ENCODE measurements at regions not wholly inside any gene's neighbourhood (a gene's known extent, or its start where the extent isn't known, plus 50 kb on each side); places are given as distances from the start of the nearest gene placed in this dataset.

GRCh38 chr21:39110431-39110830 is 72.8 kb downstream of the PSMG1 start:
- Histone ChIP-seq H2AFZ (replicated peaks; ENCODE audit: low read length, poor library complexity) (no peak overlapping the region), H3K36me3 (ENCODE audit: control insufficient read depth, insufficient read depth, low read length) (no peaks in the 10 kb centered on the region), H3K9me3 (ENCODE audit: control insufficient read depth, insufficient read depth, low read length) (no peaks in the 10 kb centered on the region; the same call in 1 of the 2 replicates), H2AK9ac (replicated peaks; ENCODE audit: low read depth, low read length, poor library complexity) (no peak overlapping the region), H3K9ac (ENCODE audit: low read depth, low read length) (no peak overlapping the region), H3K9me1 (ENCODE audit: insufficient read depth, low read length) (peaks cover 17% of the 10 kb centered on the region), H3K18ac (ENCODE audit: low read depth, low read length) (peak overlapping the region; percentile 2), H3K4me2 (ENCODE audit: low read depth, low read length) (no peak overlapping the region), H3K27me3 (ENCODE audit: control insufficient read depth, insufficient read depth, low read length) (0 out of 2 replicates have a peak, but pooled peaks cover 2% of the 10 kb centered on the region), H4K8ac (ENCODE audit: low read depth in 2 of 2, low read length in 2 of 2) (no peak overlapping the region; a peak in 1 of 4 replicates), H4K5ac (ENCODE audit: low read depth, low read length) (no peak overlapping the region), H2BK20ac (ENCODE audit: low read depth, low read length) (no peak overlapping the region; the same call in 1 of the 2 replicates), H3K14ac (replicated peaks; ENCODE audit: low read depth, low read length) (no peak overlapping the region), H3K23ac (ENCODE audit: low read depth, low read length) (no peak overlapping the region), H3K4me3 (ENCODE audit: insufficient read depth, low read depth, low read length) (no peak overlapping the region), H3K79me1 (ENCODE audit: low read depth in 1 of 2, low read length in 2 of 2) (no peaks in the 10 kb centered on the region), H3K4ac (ENCODE audit: low read depth, low read length) (peak overlapping the region; percentile 77; the same call in 1 of the 2 replicates), H2BK120ac (ENCODE audit: low read depth, low read length) (peak overlapping the region; percentile 73; the same call in 1 of the 2 replicates), H4K91ac (ENCODE audit: insufficient read depth, low read depth, low read length) (peak overlapping the region; percentile 28; the same call in 1 of the 2 replicates), H2BK15ac (ENCODE audit: low read depth, low read length) (0 out of 3 replicates have a peak overlapping the region, but pooled peaks have one; percentile 26), H2AK5ac (ENCODE audit: low read depth, low read length) (no peak overlapping the region), H3K27ac (ENCODE audit: insufficient read depth, low read length) (no peak overlapping the region; the same call in 1 of the 2 replicates), H3K56ac (ENCODE audit: extremely low read depth, insufficient read depth, low read length) (no peak overlapping the region), H2BK5ac (ENCODE audit: low read depth, low read length, poor library complexity, severe bottlenecking) (no peak overlapping the region), H4K20me1 (ENCODE audit: insufficient read depth, low read length) (no peaks in the 10 kb centered on the region), H3K4me1 (ENCODE audit: control insufficient read depth, insufficient read depth, low read length) (peaks cover 16% of the 10 kb centered on the region)
- TF ChIP-seq CHD1 (IDR thresholded peaks at IDR 0.05; ENCODE audit: low read depth, low read length) (no peak), POLR2A (IDR thresholded peaks at IDR 0.05; ENCODE audit: low read depth, low read length) (no peak), ELK1 (IDR thresholded peaks at IDR 0.05; ENCODE audit: borderline replicate concordance, low read depth, low read length) (no peak), SMC3 (IDR thresholded peaks at IDR 0.05; ENCODE audit: low read depth, low read length) (no peak), RAD21 (IDR thresholded peaks at IDR 0.05; ENCODE audit: low read length) (no peak), MXI1 (IDR thresholded peaks at IDR 0.05; ENCODE audit: borderline replicate concordance, low read depth, low read length) (no peak), MAZ (IDR thresholded peaks at IDR 0.05; ENCODE audit: borderline replicate concordance, low read depth, low read length) (no peak), CEBPB (IDR thresholded peaks at IDR 0.05; ENCODE audit: low read depth, low read length) (no peak), CTCF (conservative IDR thresholded peaks at IDR 0.05; ENCODE audit: low read depth, low read length) (no peak), NFE2L2 (IDR thresholded peaks at IDR 0.05; ENCODE audit: low read depth, low read length) (no peak), RCOR1 (IDR thresholded peaks at IDR 0.05; ENCODE audit: insufficient replicate concordance, low read length) (no peak), USF2 (IDR thresholded peaks at IDR 0.05; ENCODE audit: low read depth, low read length) (no peak), RFX5 (IDR thresholded peaks at IDR 0.05; ENCODE audit: low read depth, low read length) (no peak), MAFK (IDR thresholded peaks at IDR 0.05; ENCODE audit: low read depth, low read length) (no peak), BHLHE40 (IDR thresholded peaks at IDR 0.05; ENCODE audit: low read depth, low read length) (no peak), FOS (IDR thresholded peaks at IDR 0.05; ENCODE audit: low read depth, low read length) (no peak)
- CTCF ChIA-PET, result interaction anchor here (0.6 kb wide), 1 partner anchor 567 kb away, joined by 3 read pairs; no protein-coding TSS in a partner anchor
- BruUV-seq (replicated peaks), result no TSS peak
- peak; percentile 35 for DNase-seq
- intact Hi-C loops (cut with micrococcal nuclease) (loop anchor here (5.0 kb wide), 1 partner anchor 33 kb away; no protein-coding TSS in a partner anchor), dilution Hi-C loops (cut with HindIII; ENCODE audit: low sequenced_read_pairs, unreplicated experiment) (no loop called here), in situ Hi-C loops (cut with MboI; ENCODE audit: low sequenced_read_pairs) (no loop called here)
- WGBS, 2 experiments (ENCODE audit: extremely low coverage in 2 of 2, insufficient read length in 1 of 2), result 83% methylated on average over 1 of the region's 4 CpGs; no CpG with 5 or more reads in 1 of the 2 experiments
- POLR2A ChIA-PET (ENCODE audit: unreplicated experiment), result no interaction called here
- ATAC-seq (ENCODE audit: low read depth), result peak; percentile 28
